ENCODE measurements at regions not wholly inside any gene's neighbourhood (a gene's known extent, or its start where the extent isn't known, plus 50 kb on each side); places are given as distances from the start of the nearest gene placed in this dataset.
A peak's percentile ranks its signal among the peaks of the same experiment; 100 is the strongest.

- 73 to 74% methylated on average over 3 of the region's 3 CpGs for WGBS, 2 donors
- Histone ChIP-seq H3K4me1 (no peaks in the 10 kb centered on the region), H3K27ac (no peak overlapping the region), H3K27me3 (no peaks in the 10 kb centered on the region), H3K4me3 (no peak overlapping the region), H3K9me3 (peaks cover 0 to 9% (median 2%) of the 10 kb centered on the region in 4 donors), H3K36me3 (no peaks in the 10 kb centered on the region)
- TF ChIP-seq POLR2A (IDR thresholded peaks at IDR 0.05) (no peak), EP300 (IDR thresholded peaks at IDR 0.05) (no peak)
- TF ChIP-seq, protein P1, sequence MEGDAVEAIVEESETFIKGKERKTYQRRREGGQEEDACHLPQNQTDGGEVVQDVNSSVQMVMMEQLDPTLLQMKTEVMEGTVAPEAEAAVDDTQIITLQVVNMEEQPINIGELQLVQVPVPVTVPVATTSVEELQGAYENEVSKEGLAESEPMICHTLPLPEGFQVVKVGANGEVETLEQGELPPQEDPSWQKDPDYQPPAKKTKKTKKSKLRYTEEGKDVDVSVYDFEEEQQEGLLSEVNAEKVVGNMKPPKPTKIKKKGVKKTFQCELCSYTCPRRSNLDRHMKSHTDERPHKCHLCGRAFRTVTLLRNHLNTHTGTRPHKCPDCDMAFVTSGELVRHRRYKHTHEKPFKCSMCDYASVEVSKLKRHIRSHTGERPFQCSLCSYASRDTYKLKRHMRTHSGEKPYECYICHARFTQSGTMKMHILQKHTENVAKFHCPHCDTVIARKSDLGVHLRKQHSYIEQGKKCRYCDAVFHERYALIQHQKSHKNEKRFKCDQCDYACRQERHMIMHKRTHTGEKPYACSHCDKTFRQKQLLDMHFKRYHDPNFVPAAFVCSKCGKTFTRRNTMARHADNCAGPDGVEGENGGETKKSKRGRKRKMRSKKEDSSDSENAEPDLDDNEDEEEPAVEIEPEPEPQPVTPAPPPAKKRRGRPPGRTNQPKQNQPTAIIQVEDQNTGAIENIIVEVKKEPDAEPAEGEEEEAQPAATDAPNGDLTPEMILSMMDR (IDR thresholded peaks at IDR 0.05): peak in 2 of 5 experiments; percentile 14 to 27
- no peak for DNase-seq (ENCODE audit: low spot score in 2 of 2)
Measured at GRCh38 chr3:43223670-43224364, 62.5 kb upstream of the SNRK start.

DNA sequence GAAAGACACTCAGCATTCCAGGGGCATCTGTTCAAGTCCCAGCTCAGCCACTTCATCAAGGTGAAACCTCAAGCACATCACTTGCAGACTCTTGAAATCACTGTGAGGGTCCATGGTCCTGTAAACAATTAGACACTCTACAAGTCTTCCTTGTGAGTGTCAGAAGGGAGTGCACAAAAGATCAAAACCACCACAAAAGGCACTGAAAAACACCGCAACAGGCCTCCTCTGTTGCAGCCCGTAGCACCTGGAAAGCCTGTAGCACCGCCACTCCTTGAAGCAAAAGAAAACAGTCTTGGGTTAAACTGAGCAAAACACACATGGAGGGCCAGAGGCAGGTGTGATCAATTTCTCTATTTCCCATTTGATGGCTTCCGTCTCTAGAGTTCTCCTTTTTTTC lies 63.8 kb upstream of the SNRK start:
- peak overlapping the region in 1 of 4 donors; percentile 17 for H3K27ac ChIP-seq
- WGBS, 2 donors: 89 to 97% methylated on average over 4 of the region's 4 CpGs
- no peak for DNase-seq (ENCODE audit: low spot score in 2 of 2)

DNA sequence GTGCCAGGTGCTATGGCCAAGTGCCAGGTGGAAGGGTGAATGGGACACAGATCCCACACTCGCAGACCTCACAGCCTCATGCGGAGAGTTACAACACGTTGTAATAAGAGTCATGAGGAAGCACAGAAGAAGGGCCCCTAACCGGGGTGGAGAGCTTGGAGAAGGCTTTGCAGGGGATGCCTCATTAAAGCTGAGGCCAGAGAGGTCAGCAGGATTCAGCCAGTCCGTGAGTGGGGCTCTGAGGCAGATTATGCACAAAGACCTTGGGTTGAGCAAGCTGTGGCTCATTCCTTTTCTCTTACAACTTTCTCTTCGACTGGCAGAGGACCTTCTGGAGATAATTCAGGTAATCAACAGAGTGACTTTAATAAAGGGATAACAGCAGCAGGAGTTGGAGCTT lies 65.3 kb upstream of the SNRK start:
- H3K27me3 ChIP-seq: no peaks in the 10 kb centered on the region
- H3K36me3 ChIP-seq: no peaks in the 10 kb centered on the region
- DNase-seq (ENCODE audit: low spot score in 2 of 2): no peak
- H3K27ac ChIP-seq: no peak overlapping the region
- no peaks in the 10 kb centered on the region for H3K4me1 ChIP-seq
- TF ChIP-seq POLR2A (IDR thresholded peaks at IDR 0.05) (no peak), EP300 (IDR thresholded peaks at IDR 0.05) (no peak)
- TF ChIP-seq, protein P1 (IDR thresholded peaks at IDR 0.05): no peak
- peaks cover 0 to 9% (median 0%) of the 10 kb centered on the region in 4 donors for H3K9me3 ChIP-seq
- 55 to 68% methylated on average over 5 to 6 of the region's 6 CpGs for WGBS, 2 donors
- no peak overlapping the region for H3K4me3 ChIP-seq

More for the DNA sequence above, 63.8 kb upstream of the SNRK start:
- Histone ChIP-seq H3K9me3 (peaks cover 0 to 9% (median 0%) of the 10 kb centered on the region in 4 donors), H3K4me1 (no peaks in the 10 kb centered on the region), H3K27me3 (no peaks in the 10 kb centered on the region), H3K36me3 (no peaks in the 10 kb centered on the region), H3K4me3 (no peak overlapping the region)
- no peak for TF ChIP-seq POLR2A (IDR thresholded peaks at IDR 0.05)
- TF ChIP-seq, protein P1 (IDR thresholded peaks at IDR 0.05): no peak

DNA sequence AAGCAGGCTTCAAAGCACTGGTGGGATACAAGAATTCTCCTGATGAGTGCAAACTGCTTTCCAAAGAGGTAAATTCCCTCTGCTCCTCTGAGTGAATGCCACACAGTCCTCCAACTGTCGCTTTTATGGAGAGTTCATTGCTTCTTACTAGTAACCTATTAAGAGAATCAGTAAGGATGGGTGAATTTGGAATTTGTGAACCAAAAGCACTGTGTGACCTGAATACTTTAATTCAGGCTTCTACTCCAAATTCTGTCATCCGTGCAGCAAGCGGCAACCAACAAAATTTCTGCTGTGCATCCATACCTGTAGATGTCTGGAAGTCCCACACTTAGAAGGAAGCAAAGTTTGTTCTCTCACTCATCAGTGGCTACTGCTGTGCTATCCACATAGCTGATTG lies 66.7 kb upstream of the SNRK start:
- Histone ChIP-seq H3K27ac (no peak overlapping the region), H3K36me3 (no peaks in the 10 kb centered on the region), H3K9me3 (peaks cover 0 to 9% (median 0%) of the 10 kb centered on the region in 4 donors), H3K27me3 (no peaks in the 10 kb centered on the region), H3K4me1 (no peaks in the 10 kb centered on the region), H3K4me3 (no peak overlapping the region)
- DNase-seq (ENCODE audit: low spot score in 2 of 2): no peak
- TF ChIP-seq POLR2A (IDR thresholded peaks at IDR 0.05) (no peak), EP300 (IDR thresholded peaks at IDR 0.05) (no peak)
- TF ChIP-seq, protein P1 (IDR thresholded peaks at IDR 0.05): no peak
- 92 to 97% methylated on average over 3 of the region's 3 CpGs for WGBS, 2 donors

GRCh38 chr3:43218921-43219320 lies 67.4 kb upstream of the SNRK start:
- TF ChIP-seq EP300 (IDR thresholded peaks at IDR 0.05): no peak
- TF ChIP-seq, protein P1 (IDR thresholded peaks at IDR 0.05): no peak
- TF ChIP-seq POLR2A (IDR thresholded peaks at IDR 0.05): no peak
- Histone ChIP-seq H3K4me3 (no peak overlapping the region), H3K9me3 (peaks cover 0 to 9% (median 0%) of the 10 kb centered on the region in 4 donors), H3K27me3 (no peaks in the 10 kb centered on the region), H3K27ac (no peak overlapping the region), H3K36me3 (no peaks in the 10 kb centered on the region), H3K4me1 (no peaks in the 10 kb centered on the region)
- 87 to 94% methylated on average over 2 of the region's 2 CpGs for whole genome bisulfite sequencing, 2 donors
- DNase-seq (ENCODE audit: low spot score in 2 of 2): no peak

Measured in tibial nerve (tissue), 4 donors.